C4-2B (cell line): ENCODE measurements at regions not wholly inside any gene's neighbourhood (a gene's known extent, or its start where the extent isn't known, plus 50 kb on each side); places are given as distances from the start of the nearest gene placed in this dataset.

Source experiments
- ZFX ChIP-seq: fragments of 450-650 bp; IDR thresholded peaks from 2 replicates; pipeline ENCODE4 v1.6.1; 2017
- TF ChIP-seq, protein P1 (sequence below): fragments of 450-650 bp; conservative IDR thresholded peaks from 2 replicates; pipeline ENCODE4 v1.5.1; 2017; ENCODE audit warnings: mild to moderate bottlenecking

DNA sequence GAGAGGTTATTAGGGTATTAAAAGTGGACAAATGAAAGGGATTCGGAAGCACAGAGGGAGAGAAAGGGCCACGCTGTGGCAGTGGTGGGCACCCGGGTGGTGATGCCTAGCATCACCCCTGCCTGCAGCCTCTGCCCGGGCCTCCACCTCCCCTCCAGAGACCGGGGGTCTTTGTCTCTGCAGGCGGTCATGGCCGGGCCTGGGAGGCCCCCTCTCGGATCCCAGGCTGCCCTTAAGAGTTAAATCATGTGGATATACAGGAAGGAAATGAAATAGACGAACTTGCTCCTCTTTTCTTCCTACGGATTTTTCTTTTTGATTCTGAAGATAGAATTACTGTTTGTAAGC lies 319.6 kb downstream of the ZNF536 start:
- TF ChIP-seq, protein P1, sequence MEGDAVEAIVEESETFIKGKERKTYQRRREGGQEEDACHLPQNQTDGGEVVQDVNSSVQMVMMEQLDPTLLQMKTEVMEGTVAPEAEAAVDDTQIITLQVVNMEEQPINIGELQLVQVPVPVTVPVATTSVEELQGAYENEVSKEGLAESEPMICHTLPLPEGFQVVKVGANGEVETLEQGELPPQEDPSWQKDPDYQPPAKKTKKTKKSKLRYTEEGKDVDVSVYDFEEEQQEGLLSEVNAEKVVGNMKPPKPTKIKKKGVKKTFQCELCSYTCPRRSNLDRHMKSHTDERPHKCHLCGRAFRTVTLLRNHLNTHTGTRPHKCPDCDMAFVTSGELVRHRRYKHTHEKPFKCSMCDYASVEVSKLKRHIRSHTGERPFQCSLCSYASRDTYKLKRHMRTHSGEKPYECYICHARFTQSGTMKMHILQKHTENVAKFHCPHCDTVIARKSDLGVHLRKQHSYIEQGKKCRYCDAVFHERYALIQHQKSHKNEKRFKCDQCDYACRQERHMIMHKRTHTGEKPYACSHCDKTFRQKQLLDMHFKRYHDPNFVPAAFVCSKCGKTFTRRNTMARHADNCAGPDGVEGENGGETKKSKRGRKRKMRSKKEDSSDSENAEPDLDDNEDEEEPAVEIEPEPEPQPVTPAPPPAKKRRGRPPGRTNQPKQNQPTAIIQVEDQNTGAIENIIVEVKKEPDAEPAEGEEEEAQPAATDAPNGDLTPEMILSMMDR = no peak
- TF ChIP-seq ZFX = no peak
